IMR-90 (cell line): ENCODE measurements at regions not wholly inside any gene's neighbourhood (a gene's known extent, or its start where the extent isn't known, plus 50 kb on each side); places are given as distances from the start of the nearest gene placed in this dataset.

ENCODE experiments used
- ATAC-seq: fragments of 200-7000 bp; cut with Tn5 transposase; 2 replicates; pipeline ENCODE4 v1.9.1; 2020; ENCODE audit warnings: low read depth, mild to moderate bottlenecking, moderate library complexity
- BruUV-seq: library from RNA; stranded (reverse); fragments of 400-500 nt; replicated peaks from 2 replicates; lab custom pipeline; 2021; lab: Mats Ljungman, UMichigan
- CTCF ChIA-PET: fragments of 300-600 bp; formaldehyde crosslinking; extraction: SDS; loops from one replicate; lab custom pipeline; 2021; ENCODE audit warnings: antibody characterized with exemption; lab: Yijun Ruan, JAX
- POLR2A ChIA-PET: fragments of 300-600 bp; sonication (Branson Sonifier 250); formaldehyde crosslinking; loops from one replicate; lab custom pipeline; 2022; ENCODE audit warnings: antibody characterized with exemption; ENCODE audit not compliant: unreplicated experiment; lab: Charles Lee
- DNase-seq: peaks from one replicate; pipeline ENCODE4 v3.0.0; 2013
- H2AFZ ChIP-seq: replicated peaks from 2 replicates; pipeline ENCODE3; 2013; ENCODE audit warnings: low read length, mild to moderate bottlenecking; ENCODE audit not compliant: poor library complexity
- H2AK5ac ChIP-seq: 2 replicates; pipeline ENCODE4 v1.6.1; 2013; ENCODE audit warnings: low read depth, low read length, inconsistent platforms
- H2AK9ac ChIP-seq: replicated peaks from 2 replicates; pipeline ENCODE3; 2013; ENCODE audit warnings: mild to moderate bottlenecking, low read depth, low read length, moderate library complexity; ENCODE audit not compliant: poor library complexity
- H2BK120ac ChIP-seq: 2 replicates; pipeline ENCODE4 v1.6.1; 2013; ENCODE audit warnings: low read depth, low read length, inconsistent platforms
- H2BK15ac ChIP-seq: 3 replicates; pipeline ENCODE4 v1.6.1; 2013; ENCODE audit warnings: low read depth, low read length, inconsistent platforms
- H2BK20ac ChIP-seq: 2 replicates; pipeline ENCODE4 v1.6.1; 2013; ENCODE audit warnings: low read depth, mild to moderate bottlenecking, inconsistent platforms, low read length, moderate library complexity
- H2BK5ac ChIP-seq: 2 replicates; pipeline ENCODE4 v1.6.1; 2013; ENCODE audit warnings: mild to moderate bottlenecking, low read depth, low read length, inconsistent platforms; ENCODE audit not compliant: poor library complexity, severe bottlenecking
- H3K14ac ChIP-seq: replicated peaks from 2 replicates; pipeline ENCODE4 v1.6.1; 2013; ENCODE audit warnings: low read depth, low read length, inconsistent platforms
- H3K18ac ChIP-seq: 2 replicates; pipeline ENCODE4 v1.6.1; 2013; ENCODE audit warnings: low read depth, low read length, control low read depth
- H3K23ac ChIP-seq: 2 replicates; pipeline ENCODE4 v1.6.1; 2013; ENCODE audit warnings: low read depth, low read length, inconsistent platforms
- H3K27ac ChIP-seq: 2 replicates; pipeline ENCODE4 v1.5.1; 2013; ENCODE audit warnings: mild to moderate bottlenecking, control low read depth, low read length; ENCODE audit not compliant: insufficient read depth
- H3K27me3 ChIP-seq: 2 replicates; pipeline ENCODE4 v1.6.1; 2013; ENCODE audit warnings: low read length; ENCODE audit not compliant: control insufficient read depth, insufficient read depth
- H3K36me3 ChIP-seq: 2 replicates; pipeline ENCODE4 v1.6.1; 2013; ENCODE audit warnings: low read length, mixed read lengths; ENCODE audit not compliant: control insufficient read depth, insufficient read depth
- H3K4ac ChIP-seq: 2 replicates; pipeline ENCODE4 v1.6.1; 2013; ENCODE audit warnings: low read depth, low read length, inconsistent platforms
- H3K4me1 ChIP-seq: 2 replicates; pipeline ENCODE4 v1.6.1; 2013; ENCODE audit warnings: low read length, mixed read lengths; ENCODE audit not compliant: control insufficient read depth, insufficient read depth
- H3K4me2 ChIP-seq: 2 replicates; pipeline ENCODE4 v1.6.1; 2013; ENCODE audit warnings: low read depth, mild to moderate bottlenecking, control low read depth, low read length, moderate library complexity
- H3K4me3 ChIP-seq: 2 replicates; pipeline ENCODE4 v1.5.1; 2013; ENCODE audit warnings: low read depth, mild to moderate bottlenecking, control low read depth, low read length, moderate library complexity; ENCODE audit not compliant: insufficient read depth
- H3K56ac ChIP-seq: 2 replicates; pipeline ENCODE4 v1.6.1; 2013; ENCODE audit warnings: low read length, inconsistent platforms; ENCODE audit not compliant: insufficient read depth; ENCODE audit errors: extremely low read depth
- H3K79me1 ChIP-seq, 2 experiments: 2 replicates each; pipeline ENCODE4 v1.6.1; 2013; ENCODE audit warnings: low read length in 2 of 2, inconsistent platforms in 1 of 2, low read depth in 1 of 2
- H3K9ac ChIP-seq: 2 replicates; pipeline ENCODE4 v1.6.1; 2013; ENCODE audit warnings: low read depth, low read length, control low read depth
- H3K9me1 ChIP-seq: 2 replicates; pipeline ENCODE4 v1.6.1; 2013; ENCODE audit warnings: low read length, inconsistent platforms; ENCODE audit not compliant: insufficient read depth
- H3K9me3 ChIP-seq: 2 replicates; pipeline ENCODE4 v1.6.1; 2013; ENCODE audit warnings: low read length; ENCODE audit not compliant: control insufficient read depth, insufficient read depth
- H4K20me1 ChIP-seq: 2 replicates; pipeline ENCODE4 v1.6.1; 2013; ENCODE audit warnings: low read length, inconsistent platforms; ENCODE audit not compliant: insufficient read depth
- H4K5ac ChIP-seq: 2 replicates; pipeline ENCODE4 v1.6.1; 2013; ENCODE audit warnings: mild to moderate bottlenecking, low read depth, low read length, control low read depth
- H4K8ac ChIP-seq, 2 experiments: 2 replicates each; pipeline ENCODE4 v1.6.1; 2013; ENCODE audit warnings: low read depth in 2 of 2, low read length in 2 of 2, control low read depth in 1 of 2, inconsistent platforms in 1 of 2
- H4K91ac ChIP-seq: 2 replicates; pipeline ENCODE4 v1.6.1; 2013; ENCODE audit warnings: low read depth, low read length, inconsistent platforms; ENCODE audit not compliant: insufficient read depth
- BHLHE40 ChIP-seq: fragments of 150-350 bp; IDR thresholded peaks from 2 replicates; pipeline ENCODE4 v1.6.1; 2016; ENCODE audit warnings: mild to moderate bottlenecking, low read depth, low read length
- CEBPB ChIP-seq: IDR thresholded peaks from 2 replicates; pipeline ENCODE4 v1.6.1; 2012; ENCODE audit warnings: low read depth, low read length, improper control_type of control experiment
- CHD1 ChIP-seq: IDR thresholded peaks from 2 replicates; pipeline ENCODE4 v1.6.1; 2012; ENCODE audit warnings: low read depth, low read length, improper control_type of control experiment
- FOS ChIP-seq: fragments of 150-350 bp; IDR thresholded peaks from 2 replicates; pipeline ENCODE4 v1.6.1; 2016; ENCODE audit warnings: low read depth, low read length
- MAFK ChIP-seq: IDR thresholded peaks from 2 replicates; pipeline ENCODE4 v1.6.1; 2012; ENCODE audit warnings: low read depth, low read length, improper control_type of control experiment
- MAZ ChIP-seq: IDR thresholded peaks from 2 replicates; pipeline ENCODE4 v1.6.1; 2012; ENCODE audit warnings: low read depth, mild to moderate bottlenecking, low read length, improper control_type of control experiment, moderate library complexity, borderline replicate concordance
- MXI1 ChIP-seq: IDR thresholded peaks from 2 replicates; pipeline ENCODE4 v1.6.1; 2012; ENCODE audit warnings: low read depth, mild to moderate bottlenecking, low read length, moderate library complexity, borderline replicate concordance
- NFE2L2 ChIP-seq: fragments of 150-350 bp; IDR thresholded peaks from 2 replicates; pipeline ENCODE4 v1.6.1; 2016; ENCODE audit warnings: low read depth, mild to moderate bottlenecking, low read length
- POLR2A ChIP-seq: IDR thresholded peaks from 2 replicates; pipeline ENCODE4 v1.6.1; 2012; ENCODE audit warnings: mild to moderate bottlenecking, low read depth, low read length
- RAD21 ChIP-seq: IDR thresholded peaks from 2 replicates; pipeline ENCODE4 v1.6.1; 2012; ENCODE audit warnings: low read length, improper control_type of control experiment
- RCOR1 ChIP-seq: IDR thresholded peaks from 2 replicates; pipeline ENCODE4 v1.6.1; 2012; ENCODE audit warnings: mild to moderate bottlenecking, low read length, improper control_type of control experiment; ENCODE audit not compliant: insufficient replicate concordance
- RFX5 ChIP-seq: IDR thresholded peaks from 2 replicates; pipeline ENCODE4 v1.8.0; 2012; ENCODE audit warnings: low read depth, mild to moderate bottlenecking, low read length, moderate library complexity
- SMC3 ChIP-seq: fragments of 150-350 bp; IDR thresholded peaks from 2 replicates; pipeline ENCODE4 v1.6.1; 2016; ENCODE audit warnings: low read depth, mild to moderate bottlenecking, antibody characterized with exemption, low read length, moderate library complexity
- dilution Hi-C: fragments of 300-500 bp; cut with HindIII; formaldehyde crosslinking; loops from one replicate; pipeline ENCODE4 v1.14.3; 2018; ENCODE audit warnings: low sequenced_read_pairs; ENCODE audit not compliant: unreplicated experiment
- in situ Hi-C: fragments of 300-500 bp; cut with MboI; formaldehyde crosslinking; loops from 3 replicates; pipeline ENCODE4 v1.14.3; 2019; ENCODE audit warnings: low sequenced_read_pairs, inconsistent platforms, mixed read lengths
- intact Hi-C: fragments of 100-400 bp; cut with micrococcal nuclease; formaldehyde crosslinking; loops from 2 replicates; pipeline ENCODE4 v1.10.0; 2022
- TF ChIP-seq, protein P1 (sequence below): fragments of 150-350 bp; IDR thresholded peaks from 2 replicates; pipeline ENCODE4 v1.6.1; 2017; ENCODE audit warnings: mild to moderate bottlenecking, antibody characterized with exemption, low read length, low read depth
- TF ChIP-seq, protein P2 (sequence below): conservative IDR thresholded peaks from 2 replicates; pipeline ENCODE4 v1.5.1; 2012; ENCODE audit warnings: mild to moderate bottlenecking, low read depth, low read length, improper control_type of control experiment
- TF ChIP-seq, protein P3 (sequence below): fragments of 150-350 bp; IDR thresholded peaks from 2 replicates; pipeline ENCODE4 v1.6.1; 2016; ENCODE audit warnings: low read depth, mild to moderate bottlenecking, low read length, moderate library complexity, borderline replicate concordance

DNA sequence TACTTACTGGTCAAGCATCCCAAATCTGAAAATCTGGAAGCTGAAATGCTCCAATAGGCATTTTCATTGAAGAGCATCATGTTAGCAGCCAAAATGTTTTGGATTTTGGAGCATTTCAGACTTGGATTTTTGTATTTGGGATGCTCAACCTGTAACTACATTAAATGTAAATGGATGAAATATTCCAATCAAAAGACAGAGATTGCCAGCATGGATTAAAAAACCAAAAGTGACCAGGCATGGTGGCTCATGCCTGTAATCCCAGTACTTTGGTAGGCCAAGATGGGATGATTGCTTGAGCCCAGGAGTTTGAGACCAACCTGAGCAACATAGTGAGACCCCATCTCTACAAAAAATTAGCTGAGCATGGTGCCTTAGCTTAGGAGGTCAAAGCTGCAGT is 110.3 kb downstream of the URB2 start:
- dilution Hi-C loops: no loop called here
- no peak overlapping the region for H3K23ac ChIP-seq

More for the DNA sequence above, 110.3 kb downstream of the URB2 start:
- ATAC-seq (no peak), DNase-seq (no peak)
- Histone ChIP-seq H2AK5ac (no peak overlapping the region), H2BK20ac (no peak overlapping the region), H4K20me1 (no peaks in the 10 kb centered on the region), H2BK5ac (no peak overlapping the region), H3K18ac (no peak overlapping the region), H3K9ac (no peak overlapping the region), H3K4me3 (no peak overlapping the region), H4K91ac (no peak overlapping the region), H2BK120ac (no peak overlapping the region), H3K27me3 (no peaks in the 10 kb centered on the region), H3K79me1 (no peaks in the 10 kb centered on the region), H3K9me1 (no peaks in the 10 kb centered on the region), H3K56ac (no peak overlapping the region), H2BK15ac (no peak overlapping the region), H2AFZ (no peak overlapping the region), H3K4me1 (no peaks in the 10 kb centered on the region), H2AK9ac (no peak overlapping the region), H3K9me3 (no peaks in the 10 kb centered on the region), H3K36me3 (no peaks in the 10 kb centered on the region), H4K8ac (no peak overlapping the region), H4K5ac (no peak overlapping the region), H3K27ac (no peak overlapping the region), H3K4me2 (no peak overlapping the region), H3K14ac (no peak overlapping the region), H3K4ac (no peak overlapping the region)
- BruUV-seq: no TSS peak
- intact Hi-C loops (no loop called here), in situ Hi-C loops (no loop called here)
- TF ChIP-seq RCOR1 (no peak), CEBPB (no peak), CHD1 (no peak), POLR2A (no peak), RAD21 (no peak), MXI1 (no peak), NFE2L2 (no peak), BHLHE40 (no peak), SMC3 (no peak), RFX5 (no peak), MAFK (no peak), FOS (no peak), MAZ (no peak)
- TF ChIP-seq, protein P1, sequence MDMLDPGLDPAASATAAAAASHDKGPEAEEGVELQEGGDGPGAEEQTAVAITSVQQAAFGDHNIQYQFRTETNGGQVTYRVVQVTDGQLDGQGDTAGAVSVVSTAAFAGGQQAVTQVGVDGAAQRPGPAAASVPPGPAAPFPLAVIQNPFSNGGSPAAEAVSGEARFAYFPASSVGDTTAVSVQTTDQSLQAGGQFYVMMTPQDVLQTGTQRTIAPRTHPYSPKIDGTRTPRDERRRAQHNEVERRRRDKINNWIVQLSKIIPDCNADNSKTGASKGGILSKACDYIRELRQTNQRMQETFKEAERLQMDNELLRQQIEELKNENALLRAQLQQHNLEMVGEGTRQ: no peak
- TF ChIP-seq, protein P2, sequence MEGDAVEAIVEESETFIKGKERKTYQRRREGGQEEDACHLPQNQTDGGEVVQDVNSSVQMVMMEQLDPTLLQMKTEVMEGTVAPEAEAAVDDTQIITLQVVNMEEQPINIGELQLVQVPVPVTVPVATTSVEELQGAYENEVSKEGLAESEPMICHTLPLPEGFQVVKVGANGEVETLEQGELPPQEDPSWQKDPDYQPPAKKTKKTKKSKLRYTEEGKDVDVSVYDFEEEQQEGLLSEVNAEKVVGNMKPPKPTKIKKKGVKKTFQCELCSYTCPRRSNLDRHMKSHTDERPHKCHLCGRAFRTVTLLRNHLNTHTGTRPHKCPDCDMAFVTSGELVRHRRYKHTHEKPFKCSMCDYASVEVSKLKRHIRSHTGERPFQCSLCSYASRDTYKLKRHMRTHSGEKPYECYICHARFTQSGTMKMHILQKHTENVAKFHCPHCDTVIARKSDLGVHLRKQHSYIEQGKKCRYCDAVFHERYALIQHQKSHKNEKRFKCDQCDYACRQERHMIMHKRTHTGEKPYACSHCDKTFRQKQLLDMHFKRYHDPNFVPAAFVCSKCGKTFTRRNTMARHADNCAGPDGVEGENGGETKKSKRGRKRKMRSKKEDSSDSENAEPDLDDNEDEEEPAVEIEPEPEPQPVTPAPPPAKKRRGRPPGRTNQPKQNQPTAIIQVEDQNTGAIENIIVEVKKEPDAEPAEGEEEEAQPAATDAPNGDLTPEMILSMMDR: no peak
- TF ChIP-seq, protein P3, sequence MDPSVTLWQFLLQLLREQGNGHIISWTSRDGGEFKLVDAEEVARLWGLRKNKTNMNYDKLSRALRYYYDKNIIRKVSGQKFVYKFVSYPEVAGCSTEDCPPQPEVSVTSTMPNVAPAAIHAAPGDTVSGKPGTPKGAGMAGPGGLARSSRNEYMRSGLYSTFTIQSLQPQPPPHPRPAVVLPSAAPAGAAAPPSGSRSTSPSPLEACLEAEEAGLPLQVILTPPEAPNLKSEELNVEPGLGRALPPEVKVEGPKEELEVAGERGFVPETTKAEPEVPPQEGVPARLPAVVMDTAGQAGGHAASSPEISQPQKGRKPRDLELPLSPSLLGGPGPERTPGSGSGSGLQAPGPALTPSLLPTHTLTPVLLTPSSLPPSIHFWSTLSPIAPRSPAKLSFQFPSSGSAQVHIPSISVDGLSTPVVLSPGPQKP: no peak
- CTCF ChIA-PET: no interaction called here
- POLR2A ChIA-PET: no interaction called here
